Neural progenitor cell (in vitro differentiated cells): ENCODE measurements at regions not wholly inside any gene's neighbourhood (a gene's known extent, or its start where the extent isn't known, plus 50 kb on each side); places are given as distances from the start of the nearest gene placed in this dataset.

Experiments used
- DNase-seq: peaks from one replicate; pipeline ENCODE4 v3.0.0-alpha.2; 2016; ENCODE audit warnings: low spot score
- H2AFZ ChIP-seq: fragments of 200-600 bp; sonication (generic); replicated peaks from 2 replicates; pipeline ENCODE4 v1.6.1; 2016; ENCODE audit warnings: antibody characterized with exemption
- H3F3A ChIP-seq: fragments of 200-600 bp; sonication (generic); 2 replicates; pipeline ENCODE4 v1.6.1; 2016; ENCODE audit warnings: antibody characterized with exemption, low read depth
- H3K27ac ChIP-seq: fragments of 200-600 bp; sonication (generic); 2 replicates; pipeline ENCODE4 v1.5.1; 2016; ENCODE audit warnings: mild to moderate bottlenecking
- H3K27me3 ChIP-seq: fragments of 200-600 bp; sonication (generic); 2 replicates; pipeline ENCODE4 v1.6.1; 2016; ENCODE audit warnings: mild to moderate bottlenecking, moderate library complexity
- H3K36me3 ChIP-seq: fragments of 200-600 bp; sonication (generic); 2 replicates; pipeline ENCODE4 v1.5.1; 2016
- H3K4me1 ChIP-seq: fragments of 200-600 bp; sonication (generic); 2 replicates; pipeline ENCODE4 v1.6.1; 2016; ENCODE audit warnings: mixed run types
- H3K4me2 ChIP-seq: fragments of 200-600 bp; sonication (generic); 2 replicates; pipeline ENCODE4 v1.6.1; 2016
- H3K4me3 ChIP-seq: fragments of 200-600 bp; sonication (generic); 2 replicates; pipeline ENCODE4 v1.5.1; 2016
- H3K79me2 ChIP-seq: fragments of 200-600 bp; sonication (generic); 2 replicates; pipeline ENCODE4 v1.6.1; 2016; ENCODE audit warnings: low read depth
- H3K9ac ChIP-seq: fragments of 200-600 bp; sonication (generic); 2 replicates; pipeline ENCODE4 v1.6.1; 2016
- H3K9me3 ChIP-seq: fragments of 200-600 bp; sonication (generic); 2 replicates; pipeline ENCODE4 v1.5.1; 2016; ENCODE audit warnings: low read depth
- H4K20me1 ChIP-seq: fragments of 200-600 bp; sonication (generic); 2 replicates; pipeline ENCODE4 v1.6.1; 2016; ENCODE audit warnings: low read depth
- H3K27ac Mint-ChIP-seq: 3 replicates; pipeline ENCODE4 v1.8.0; 2021; ENCODE audit warnings: mixed read lengths
- H3K27me3 Mint-ChIP-seq: 2 replicates; pipeline ENCODE4 v1.8.0; 2022; ENCODE audit warnings: low read depth, mild to moderate bottlenecking, inconsistent platforms, moderate library complexity, mixed read lengths; ENCODE audit not compliant: insufficient read depth
- H3K36me3 Mint-ChIP-seq: 3 replicates; pipeline ENCODE4 v1.8.0; 2021; ENCODE audit warnings: mixed read lengths
- H3K4me1 Mint-ChIP-seq: 3 replicates; pipeline ENCODE4 v1.8.0; 2021; ENCODE audit warnings: mixed read lengths
- H3K4me3 Mint-ChIP-seq: 3 replicates; pipeline ENCODE4 v1.8.0; 2021; ENCODE audit warnings: mild to moderate bottlenecking, moderate library complexity, mixed read lengths
- H3K9me3 Mint-ChIP-seq: 3 replicates; pipeline ENCODE4 v1.8.0; 2020; ENCODE audit warnings: mixed read lengths
- CTCF ChIP-seq: fragments of 200-600 bp; sonication (generic); IDR thresholded peaks from 2 replicates; pipeline ENCODE4 v1.5.1; 2017; ENCODE audit warnings: antibody characterized with exemption, mild to moderate bottlenecking
- EZH2 ChIP-seq: fragments of 200-600 bp; sonication (generic); IDR thresholded peaks from 2 replicates; pipeline ENCODE4 v1.6.1; 2017; ENCODE audit warnings: antibody characterized with exemption, mild to moderate bottlenecking, moderate library complexity
- EZH2phosphoT487 ChIP-seq: fragments of 200-600 bp; sonication (generic); IDR thresholded peaks from 2 replicates; pipeline ENCODE4 v1.6.1; 2017; ENCODE audit warnings: antibody characterized with exemption

- TF ChIP-seq CTCF (no peak), EZH2 (no peak), EZH2phosphoT487 (no peak)
- no peak for DNase-seq
- peaks cover 7% of the 10 kb centered on the region for H3K4me1 ChIP-seq
- H3K27me3 ChIP-seq: no peaks in the 10 kb centered on the region
- H3K9me3 ChIP-seq: no peaks in the 10 kb centered on the region
- H3K27ac ChIP-seq: no peak overlapping the region
- no peaks in the 10 kb centered on the region for H3F3A ChIP-seq
- no peak overlapping the region for H3K4me2 ChIP-seq
- no peak overlapping the region for H3K9ac ChIP-seq
- Mint-ChIP-seq H3K9me3 (no peaks in the 10 kb centered on the region), H3K27ac (no peak overlapping the region), H3K4me3 (no peak overlapping the region), H3K36me3 (no peaks in the 10 kb centered on the region), H3K4me1 (no peaks in the 10 kb centered on the region), H3K27me3 (no peaks in the 10 kb centered on the region)
- H2AFZ ChIP-seq: no peak overlapping the region
- no peaks in the 10 kb centered on the region for H3K79me2 ChIP-seq
- no peaks in the 10 kb centered on the region for H4K20me1 ChIP-seq
- H3K4me3 ChIP-seq: no peak overlapping the region
- no peaks in the 10 kb centered on the region for H3K36me3 ChIP-seq
Measured at GRCh38 chr13:22077205-22077683, 406.4 kb downstream of the FGF9 start.

- H3K27me3 ChIP-seq: no peaks in the 10 kb centered on the region
- H3K79me2 ChIP-seq: no peaks in the 10 kb centered on the region
- Mint-ChIP-seq H3K36me3 (no peaks in the 10 kb centered on the region), H3K4me1 (no peaks in the 10 kb centered on the region), H3K27ac (no peak overlapping the region), H3K27me3 (no peaks in the 10 kb centered on the region), H3K4me3 (no peak overlapping the region), H3K9me3 (no peaks in the 10 kb centered on the region)
- TF ChIP-seq CTCF (no peak), EZH2phosphoT487 (no peak), EZH2 (no peak)
- no peak for DNase-seq
- no peaks in the 10 kb centered on the region for H4K20me1 ChIP-seq
- H3K4me1 ChIP-seq: peaks cover 7% of the 10 kb centered on the region
- no peak overlapping the region for H3K9ac ChIP-seq
- no peak overlapping the region for H3K27ac ChIP-seq
- no peaks in the 10 kb centered on the region for H3F3A ChIP-seq
- no peak overlapping the region for H2AFZ ChIP-seq
- no peaks in the 10 kb centered on the region for H3K9me3 ChIP-seq
- H3K4me3 ChIP-seq: no peak overlapping the region
- no peaks in the 10 kb centered on the region for H3K36me3 ChIP-seq
- no peak overlapping the region for H3K4me2 ChIP-seq
Measured at GRCh38 chr13:22077764-22078163, 406.9 kb downstream of the FGF9 start.

GRCh38 chr13:22079961-22080360, 409.1 kb downstream of the FGF9 start:
- Histone ChIP-seq H3K27ac (no peak overlapping the region), H3K4me1 (peaks cover 7% of the 10 kb centered on the region), H3K79me2 (no peaks in the 10 kb centered on the region), H3K4me3 (no peak overlapping the region), H3K4me2 (no peak overlapping the region), H3K9ac (no peak overlapping the region), H3K27me3 (no peaks in the 10 kb centered on the region), H3F3A (no peaks in the 10 kb centered on the region), H3K36me3 (no peaks in the 10 kb centered on the region), H4K20me1 (no peaks in the 10 kb centered on the region), H2AFZ (no peak overlapping the region), H3K9me3 (no peaks in the 10 kb centered on the region)
- Mint-ChIP-seq H3K4me1 (no peaks in the 10 kb centered on the region), H3K36me3 (no peaks in the 10 kb centered on the region), H3K4me3 (no peak overlapping the region), H3K27me3 (no peaks in the 10 kb centered on the region), H3K27ac (no peak overlapping the region), H3K9me3 (no peaks in the 10 kb centered on the region)
- TF ChIP-seq EZH2phosphoT487 (no peak), CTCF (no peak), EZH2 (no peak)
- DNase-seq: no peak

GRCh38 chr13:22080832-22081231, 410.0 kb downstream of the FGF9 start:
- Histone ChIP-seq H3K4me1 (peaks cover 7% of the 10 kb centered on the region), H2AFZ (no peak overlapping the region), H3K9ac (no peak overlapping the region), H3K27me3 (no peaks in the 10 kb centered on the region), H3K27ac (no peak overlapping the region), H3F3A (no peaks in the 10 kb centered on the region), H4K20me1 (no peaks in the 10 kb centered on the region), H3K4me2 (no peak overlapping the region), H3K79me2 (no peaks in the 10 kb centered on the region), H3K4me3 (no peak overlapping the region), H3K9me3 (no peaks in the 10 kb centered on the region), H3K36me3 (no peaks in the 10 kb centered on the region)
- Mint-ChIP-seq H3K4me1 (no peaks in the 10 kb centered on the region), H3K27me3 (no peaks in the 10 kb centered on the region), H3K36me3 (no peaks in the 10 kb centered on the region), H3K4me3 (no peak overlapping the region), H3K27ac (no peak overlapping the region), H3K9me3 (no peaks in the 10 kb centered on the region)
- TF ChIP-seq EZH2 (no peak), CTCF (no peak), EZH2phosphoT487 (no peak)
- DNase-seq: no peak
